HG02840 (cell line): ENCODE measurements at regions not wholly inside any gene's neighbourhood (a gene's known extent, or its start where the extent isn't known, plus 50 kb on each side); places are given as distances from the start of the nearest gene placed in this dataset.
"Not testable (repeated sequence)": the region's sequence is repeated elsewhere in the genome, so short reads cannot be mapped to it uniquely, and the experiment has no call there.

Experiments
- ATAC-seq: cut with Tn5 transposase; IDR thresholded peaks from one replicate; pipeline ENCODE4 v1.9.1; 2021; ENCODE audit warnings: mild to moderate bottlenecking, moderate library complexity, moderate number of reproducible peaks; ENCODE audit not compliant: unreplicated experiment, low FRiP score

- no peak for ATAC-seq
These were observed 512.3 kb downstream of the SLITRK5 start for GRCh38 chr13:88183440-88183839.

- no peak for ATAC-seq
These were observed 517.8 kb downstream of the SLITRK5 start for GRCh38 chr13:88188986-88189385.

GRCh38 chr13:88189728-88190127 is 518.6 kb downstream of the SLITRK5 start:
- no peak for ATAC-seq

- no peak for ATAC-seq
These were observed 524.9 kb downstream of the SLITRK5 start for GRCh38 chr13:88196106-88196505.

- ATAC-seq, result no peak
These were observed 546.2 kb downstream of the SLITRK5 start for GRCh38 chr13:88217372-88217771.

- ATAC-seq, result no peak
These were observed 546.7 kb downstream of the SLITRK5 start for GRCh38 chr13:88217883-88218282.

- no peak for ATAC-seq
These were observed 552.8 kb downstream of the SLITRK5 start for GRCh38 chr13:88223958-88224357.

GRCh38 chr13:88235441-88235840 is 564.3 kb downstream of the SLITRK5 start:
- ATAC-seq, result no peak

- ATAC-seq, result no peak
These were observed 575.1 kb downstream of the SLITRK5 start for GRCh38 chr13:88246239-88246638.

- no peak for ATAC-seq
These were observed 577.2 kb downstream of the SLITRK5 start for GRCh38 chr13:88248393-88248792.

- no peak for ATAC-seq
These were observed 586.5 kb downstream of the SLITRK5 start for GRCh38 chr13:88257706-88258105.

GRCh38 chr13:88263808-88264207 is 592.6 kb downstream of the SLITRK5 start:
- ATAC-seq, result no peak

GRCh38 chr13:88281841-88282240 is 610.7 kb downstream of the SLITRK5 start:
- ATAC-seq, result no peak

- no peak for ATAC-seq
These were observed 614.2 kb downstream of the SLITRK5 start for GRCh38 chr13:88285329-88285728.

GRCh38 chr13:88288326-88288725 is 617.2 kb downstream of the SLITRK5 start:
- no peak for ATAC-seq

GRCh38 chr13:88291731-88292130 is 620.6 kb downstream of the SLITRK5 start:
- not testable (repeated sequence) for ATAC-seq

GRCh38 chr13:88294368-88294767 is 623.2 kb downstream of the SLITRK5 start:
- ATAC-seq, result no peak

- ATAC-seq, result no peak
These were observed 632.0 kb downstream of the SLITRK5 start for GRCh38 chr13:88303157-88303556.

- ATAC-seq, result no peak
These were observed 632.4 kb downstream of the SLITRK5 start for GRCh38 chr13:88303605-88304004.

GRCh38 chr13:88314496-88314895 is 643.3 kb downstream of the SLITRK5 start:
- ATAC-seq, result no peak

GRCh38 chr13:88329066-88329465 is 657.9 kb downstream of the SLITRK5 start:
- no peak for ATAC-seq

- ATAC-seq, result no peak
These were observed 668.1 kb downstream of the SLITRK5 start for GRCh38 chr13:88339271-88339741.

- ATAC-seq, result no peak
These were observed 674.1 kb downstream of the SLITRK5 start for GRCh38 chr13:88345171-88345847.
